GM18498 (cell line): ENCODE measurements at regions not wholly inside any gene's neighbourhood (a gene's known extent, or its start where the extent isn't known, plus 50 kb on each side); places are given as distances from the start of the nearest gene placed in this dataset.

Source experiments
- ATAC-seq: cut with Tn5 transposase; IDR thresholded peaks from one replicate; pipeline ENCODE4 v1.9.1; 2021; ENCODE audit warnings: mild to moderate bottlenecking, moderate library complexity; ENCODE audit not compliant: unreplicated experiment

- no peak for ATAC-seq
Observed at GRCh38 chr13:30108216-30108912, 199.0 kb downstream of the KATNAL1 start.

- no peak for ATAC-seq
Observed at GRCh38 chr13:30107521-30108136, 199.7 kb downstream of the KATNAL1 start.

GRCh38 chr13:30107121-30107520, 200.2 kb downstream of the KATNAL1 start:
- no peak for ATAC-seq

GRCh38 chr13:30105381-30105780, 202.0 kb downstream of the KATNAL1 start:
- no peak for ATAC-seq

GRCh38 chr13:30103161-30103840, 204.1 kb downstream of the KATNAL1 start:
- ATAC-seq, result no peak

- ATAC-seq, result no peak
Observed at GRCh38 chr13:30100226-30100625, 207.1 kb downstream of the KATNAL1 start.

- ATAC-seq, result no peak
Observed at GRCh38 chr13:30097701-30098100, 209.7 kb downstream of the KATNAL1 start.

GRCh38 chr13:30097089-30097488, 210.3 kb downstream of the KATNAL1 start:
- no peak for ATAC-seq

- ATAC-seq, result no peak
Observed at GRCh38 chr13:30094015-30094414, 213.3 kb downstream of the KATNAL1 start.

- ATAC-seq, result no peak
Observed at GRCh38 chr13:30093236-30093635, 214.1 kb downstream of the KATNAL1 start.

- ATAC-seq, result no peak
Observed at GRCh38 chr13:30091691-30092090, 215.7 kb downstream of the KATNAL1 start.

- no peak for ATAC-seq
Observed at GRCh38 chr13:30091035-30091434, 216.3 kb downstream of the KATNAL1 start.

GRCh38 chr13:30088312-30088855, 219.0 kb downstream of the KATNAL1 start:
- no peak for ATAC-seq

- ATAC-seq, result no peak
Observed at GRCh38 chr13:30085087-30085486, 222.3 kb downstream of the KATNAL1 start.

- no peak for ATAC-seq
Observed at GRCh38 chr13:30082391-30082790, 225.0 kb downstream of the KATNAL1 start.

- ATAC-seq, result no peak
Observed at GRCh38 chr13:30081331-30081730, 226.0 kb downstream of the KATNAL1 start.

- ATAC-seq, result no peak
Observed at GRCh38 chr13:30079501-30079900, 227.8 kb downstream of the KATNAL1 start.

GRCh38 chr13:30078059-30078458, 227.6 kb upstream of the UBL3 start:
- no peak for ATAC-seq

- ATAC-seq, result no peak
Observed at GRCh38 chr13:30077240-30077735, 226.9 kb upstream of the UBL3 start.

GRCh38 chr13:30074955-30075614, 224.7 kb upstream of the UBL3 start:
- ATAC-seq, result no peak

GRCh38 chr13:30074431-30074830, 224.0 kb upstream of the UBL3 start:
- no peak for ATAC-seq
